ENCODE measurements at regions not wholly inside any gene's neighbourhood (a gene's known extent, or its start where the extent isn't known, plus 50 kb on each side); places are given as distances from the start of the nearest gene placed in this dataset.

DNA sequence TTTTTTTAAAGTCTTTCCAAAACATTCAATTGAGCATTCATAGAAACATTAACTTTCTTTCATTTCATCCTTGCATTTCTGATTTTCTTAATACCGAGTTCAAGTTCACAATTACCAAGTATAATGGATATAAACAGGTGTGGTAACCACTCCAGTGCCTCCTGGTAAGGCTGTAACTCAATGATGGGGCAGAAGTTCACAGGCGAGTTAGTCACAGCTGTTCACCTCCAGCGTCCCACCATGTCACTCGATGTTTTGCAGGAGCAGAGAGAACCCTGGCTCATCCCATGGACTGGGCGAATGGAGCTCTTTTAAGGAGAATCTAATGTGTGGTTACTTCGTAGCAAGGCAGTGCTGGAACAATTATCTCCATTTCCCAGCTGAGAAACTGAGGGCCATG, 94.4 kb upstream of the ALX4 start:
- Histone ChIP-seq H4K20me1 (ENCODE audit: insufficient read depth, low read length) (no peaks in the 10 kb centered on the region), H3K4me1 (ENCODE audit: insufficient read depth, low read length) (peaks cover 7% of the 10 kb centered on the region), H3K4me3 (replicated peaks in 1 of 3; ENCODE audit: insufficient read depth in 1 of 3, low read depth in 2 of 3, low read length in 3 of 3) (no peak overlapping the region), H3K4me2 (ENCODE audit: low read depth, low read length) (no peak overlapping the region), H3K9me3 (ENCODE audit: low read length) (no peaks in the 10 kb centered on the region), H3K9ac (ENCODE audit: insufficient read depth, low read depth, low read length) (no peak overlapping the region), H3K36me3 (replicated peaks in 1 of 2; ENCODE audit: control insufficient read depth in 1 of 2, insufficient read depth in 2 of 2, low read length in 2 of 2) (no peaks in the 10 kb centered on the region), H3K27ac (ENCODE audit: extremely low read length, insufficient read depth, low read length) (no peak overlapping the region), H3K27me3 (ENCODE audit: control insufficient read depth in 1 of 2, insufficient read depth in 2 of 2, low read length in 2 of 2) (peaks cover 3 to 29% of the 10 kb centered on the region in 2 experiments), H3K79me2 (ENCODE audit: insufficient read depth, low read length) (no peaks in the 10 kb centered on the region), H2AFZ (ENCODE audit: low read length) (no peak overlapping the region)
- no peak for ATAC-seq
- intact Hi-C loops (cut with micrococcal nuclease; ENCODE audit: unreplicated experiment) (no loop called here), in situ Hi-C loops (cut with HindIII; ENCODE audit: extremely low pct_ligation_motif_present, low pct_unique_long_range_greater_than_20kb) (loop anchor here (25.0 kb wide), 1 partner anchor 92 kb away; the partner anchor contains the start of gene ALX4)
- BruUV-seq (replicated peaks), result no TSS peak
- no peak for TF ChIP-seq ERF (CRISPR knock-in tag; IDR thresholded peaks at IDR 0.05)
- TF ChIP-seq ZNF816 (CRISPR knock-in tag; IDR thresholded peaks at IDR 0.05; ENCODE audit: borderline replicate concordance), result no peak
- no peak for TF ChIP-seq RAD21 (CRISPR knock-in tag; IDR thresholded peaks at IDR 0.05)
- no peak for TF ChIP-seq ZNF562 (CRISPR knock-in tag; IDR thresholded peaks at IDR 0.05; ENCODE audit: borderline replicate concordance)
- no peak for TF ChIP-seq SNAPC2 (CRISPR knock-in tag; IDR thresholded peaks at IDR 0.05)
- TF ChIP-seq FOXO1 (CRISPR knock-in tag; IDR thresholded peaks at IDR 0.05), result no peak
- ChIA-PET POLR2A (no interaction called here), CTCF (ENCODE audit: low intra/inter-chr PET ratio, low total read pairs) (no interaction called here)
- FAIRE-seq, result no peak
- WGBS (ENCODE audit: low lambda C conversion rate), result 8% methylated on average over 5 of the region's 6 CpGs
- DNase-seq (ENCODE audit: low spot score), result no peak

DNA sequence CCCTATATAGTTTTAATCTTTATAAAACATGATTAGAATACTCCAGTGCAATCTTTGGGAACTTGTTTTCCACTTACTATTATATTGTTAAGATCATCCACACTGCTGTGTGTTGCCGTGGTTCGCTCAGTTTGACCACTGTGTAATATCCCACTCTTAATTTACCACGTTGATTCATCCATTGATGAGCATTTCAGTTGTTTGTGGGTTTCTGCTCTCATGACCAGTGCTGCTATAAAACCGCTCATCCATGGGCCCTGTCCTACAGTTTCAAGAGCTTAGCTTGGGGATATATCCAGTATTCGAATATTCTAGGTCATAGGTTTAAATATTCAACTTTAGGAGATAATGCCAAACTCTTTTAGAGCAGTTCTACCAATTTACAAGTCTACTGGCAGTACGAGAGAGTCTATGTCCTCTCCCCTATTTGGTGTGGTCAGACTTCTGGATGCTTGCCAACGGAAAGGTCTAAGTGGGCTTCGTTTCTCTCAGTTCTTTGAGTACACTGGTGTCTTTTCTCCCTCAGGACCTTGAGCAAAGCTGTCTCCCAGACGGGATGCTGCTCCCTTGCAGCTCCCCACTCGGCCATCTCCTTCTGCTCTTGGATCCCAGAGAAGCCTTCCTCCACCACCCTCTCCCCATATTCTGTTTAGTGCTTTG, 94.9 kb upstream of the ALX4 start:
- H3K27ac ChIP-seq (ENCODE audit: extremely low read length, insufficient read depth, low read length), result no peak overlapping the region
- no peak overlapping the region for H3K4me3 ChIP-seq (replicated peaks in 1 of 3; ENCODE audit: insufficient read depth in 1 of 3, low read depth in 2 of 3, low read length in 3 of 3)
- ATAC-seq (no peak), FAIRE-seq (no peak), DNase-seq (ENCODE audit: low spot score) (no peak)
- ChIA-PET POLR2A (no interaction called here), CTCF (ENCODE audit: low intra/inter-chr PET ratio, low total read pairs) (no interaction called here)
- H3K27me3 ChIP-seq (ENCODE audit: control insufficient read depth in 1 of 2, insufficient read depth in 2 of 2, low read length in 2 of 2), result peaks cover 3 to 29% of the 10 kb centered on the region in 2 experiments
- WGBS (ENCODE audit: low lambda C conversion rate), result 8% methylated on average over 10 of the region's 10 CpGs
- in situ Hi-C loops (cut with HindIII; ENCODE audit: extremely low pct_ligation_motif_present, low pct_unique_long_range_greater_than_20kb) (loop anchor here (25.0 kb wide), 1 partner anchor 93 kb away; the partner anchor contains the start of gene ALX4), intact Hi-C loops (cut with micrococcal nuclease; ENCODE audit: unreplicated experiment) (no loop called here)
- H3K79me2 ChIP-seq (ENCODE audit: insufficient read depth, low read length), result no peaks in the 10 kb centered on the region
- H3K9me3 ChIP-seq (ENCODE audit: low read length), result no peaks in the 10 kb centered on the region
- no peaks in the 10 kb centered on the region for H3K36me3 ChIP-seq (replicated peaks in 1 of 2; ENCODE audit: control insufficient read depth in 1 of 2, insufficient read depth in 2 of 2, low read length in 2 of 2)
- no peak overlapping the region for H3K4me2 ChIP-seq (ENCODE audit: low read depth, low read length)
- H3K4me1 ChIP-seq (ENCODE audit: insufficient read depth, low read length), result peaks cover 10% of the 10 kb centered on the region
- H4K20me1 ChIP-seq (ENCODE audit: insufficient read depth, low read length), result no peaks in the 10 kb centered on the region
- H3K9ac ChIP-seq (ENCODE audit: insufficient read depth, low read depth, low read length), result no peak overlapping the region
- BruUV-seq (replicated peaks), result no TSS peak
- no peak overlapping the region for H2AFZ ChIP-seq (ENCODE audit: low read length)
- no peak for TF ChIP-seq HNRNPH1 (optimal IDR thresholded peaks at IDR 0.05; ENCODE audit: low read depth, low read length)
- TF ChIP-seq, protein P1, sequence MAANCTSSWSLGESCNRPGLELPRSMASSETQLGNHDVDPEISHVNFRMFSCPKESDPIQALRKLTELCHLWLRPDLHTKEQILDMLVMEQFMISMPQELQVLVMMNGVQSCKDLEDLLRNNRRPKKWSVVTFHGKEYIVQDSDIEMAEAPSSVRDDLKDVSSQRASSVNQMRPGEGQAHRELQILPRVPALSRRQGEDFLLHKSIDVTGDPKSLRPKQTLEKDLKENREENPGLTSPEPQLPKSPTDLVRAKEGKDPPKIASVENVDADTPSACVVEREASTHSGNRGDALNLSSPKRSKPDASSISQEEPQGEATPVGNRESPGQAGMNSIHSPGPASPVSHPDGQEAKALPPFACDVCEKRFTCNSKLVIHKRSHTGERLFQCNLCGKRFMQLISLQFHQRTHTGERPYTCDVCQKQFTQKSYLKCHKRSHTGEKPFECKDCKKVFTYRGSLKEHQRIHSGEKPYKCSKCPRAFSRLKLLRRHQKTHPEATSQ (CRISPR knock-in tag; IDR thresholded peaks at IDR 0.05; ENCODE audit: borderline replicate concordance), result no peak
- no peak for TF ChIP-seq ZNF569 (CRISPR knock-in tag; IDR thresholded peaks at IDR 0.05; ENCODE audit: borderline replicate concordance)
- TF ChIP-seq, protein P2, sequence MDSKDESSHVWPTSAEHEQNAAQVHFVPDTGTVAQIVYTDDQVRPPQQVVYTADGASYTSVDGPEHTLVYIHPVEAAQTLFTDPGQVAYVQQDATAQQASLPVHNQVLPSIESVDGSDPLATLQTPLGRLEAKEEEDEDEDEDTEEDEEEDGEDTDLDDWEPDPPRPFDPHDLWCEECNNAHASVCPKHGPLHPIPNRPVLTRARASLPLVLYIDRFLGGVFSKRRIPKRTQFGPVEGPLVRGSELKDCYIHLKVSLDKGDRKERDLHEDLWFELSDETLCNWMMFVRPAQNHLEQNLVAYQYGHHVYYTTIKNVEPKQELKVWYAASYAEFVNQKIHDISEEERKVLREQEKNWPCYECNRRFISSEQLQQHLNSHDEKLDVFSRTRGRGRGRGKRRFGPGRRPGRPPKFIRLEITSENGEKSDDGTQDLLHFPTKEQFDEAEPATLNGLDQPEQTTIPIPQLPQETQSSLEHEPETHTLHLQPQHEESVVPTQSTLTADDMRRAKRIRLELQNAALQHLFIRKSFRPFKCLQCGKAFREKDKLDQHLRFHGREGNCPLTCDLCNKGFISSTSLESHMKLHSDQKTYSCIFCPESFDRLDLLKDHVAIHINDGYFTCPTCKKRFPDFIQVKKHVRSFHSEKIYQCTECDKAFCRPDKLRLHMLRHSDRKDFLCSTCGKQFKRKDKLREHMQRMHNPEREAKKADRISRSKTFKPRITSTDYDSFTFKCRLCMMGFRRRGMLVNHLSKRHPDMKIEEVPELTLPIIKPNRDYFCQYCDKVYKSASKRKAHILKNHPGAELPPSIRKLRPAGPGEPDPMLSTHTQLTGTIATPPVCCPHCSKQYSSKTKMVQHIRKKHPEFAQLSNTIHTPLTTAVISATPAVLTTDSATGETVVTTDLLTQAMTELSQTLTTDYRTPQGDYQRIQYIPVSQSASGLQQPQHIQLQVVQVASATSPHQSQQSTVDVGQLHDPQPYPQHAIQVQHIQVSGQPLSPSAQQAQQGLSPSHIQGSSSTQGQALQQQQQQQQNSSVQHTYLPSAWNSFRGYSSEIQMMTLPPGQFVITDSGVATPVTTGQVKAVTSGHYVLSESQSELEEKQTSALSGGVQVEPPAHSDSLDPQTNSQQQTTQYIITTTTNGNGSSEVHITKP (CRISPR knock-in tag; IDR thresholded peaks at IDR 0.05; ENCODE audit: low read depth), result no peak
- no peak for TF ChIP-seq DNMT1 (CRISPR knock-in tag; IDR thresholded peaks at IDR 0.05)
- no peak for TF ChIP-seq ZNF329 (CRISPR knock-in tag; IDR thresholded peaks at IDR 0.05; ENCODE audit: low read depth)
